ENCODE measurements at regions not wholly inside any gene's neighbourhood (a gene's known extent, or its start where the extent isn't known, plus 50 kb on each side); places are given as distances from the start of the nearest gene placed in this dataset.

- no peaks in the 10 kb centered on the region for H3K27me3 ChIP-seq
- H3K4me1 ChIP-seq: peaks cover 7 to 23% (median 18%) of the 10 kb centered on the region in 3 donors
- TF ChIP-seq CTCF (IDR thresholded peaks at IDR 0.05) (no peak), POLR2A (IDR thresholded peaks at IDR 0.05) (no peak)
- intact Hi-C loops (cut with DNase I): no loop called here
- H3K36me3 ChIP-seq: no peaks in the 10 kb centered on the region
- DNase-seq: no peak
- no peaks in the 10 kb centered on the region for H3K9me3 ChIP-seq
- no peak overlapping the region for H3K4me3 ChIP-seq
- 31 to 54% methylated on average over 3 of the region's 3 CpGs for WGBS, 2 donors
- H3K27ac ChIP-seq: peak overlapping the region; percentile 2 to 88 (median 70)
Observed at GRCh38 chr15:39358441-39359041, 222.3 kb upstream of the THBS1 start.

GRCh38 chr15:39359771-39360170 lies 221.1 kb upstream of the THBS1 start:
- 75 to 88% methylated on average over 3 of the region's 3 CpGs for WGBS, 2 donors
- Histone ChIP-seq H3K36me3 (no peaks in the 10 kb centered on the region), H3K9me3 (no peaks in the 10 kb centered on the region), H3K4me3 (no peak overlapping the region), H3K27ac (peak overlapping the region in 1 of 4 donors; percentile 73), H3K27me3 (no peaks in the 10 kb centered on the region), H3K4me1 (peaks cover 7 to 23% (median 18%) of the 10 kb centered on the region in 3 donors)
- no peak for TF ChIP-seq POLR2A (IDR thresholded peaks at IDR 0.05)
- no peak for TF ChIP-seq CTCF (IDR thresholded peaks at IDR 0.05)
- DNase-seq: no peak
- intact Hi-C loops (cut with DNase I): no loop called here

- no peaks in the 10 kb centered on the region for H3K9me3 ChIP-seq
- no peaks in the 10 kb centered on the region for H3K36me3 ChIP-seq
- 67 to 76% methylated on average over 2 of the region's 2 CpGs for WGBS, 2 donors
- intact Hi-C loops (cut with DNase I): no loop called here
- TF ChIP-seq POLR2A (IDR thresholded peaks at IDR 0.05) (no peak), CTCF (IDR thresholded peaks at IDR 0.05) (no peak)
- H3K4me1 ChIP-seq: peaks cover 7 to 23% (median 18%) of the 10 kb centered on the region in 3 donors
- no peaks in the 10 kb centered on the region for H3K27me3 ChIP-seq
- no peak overlapping the region for H3K27ac ChIP-seq
- DNase-seq: no peak
- H3K4me3 ChIP-seq: no peak overlapping the region
Observed at GRCh38 chr15:39360452-39360851, 220.4 kb upstream of the THBS1 start.

- peaks cover 7 to 23% (median 18%) of the 10 kb centered on the region in 3 donors for H3K4me1 ChIP-seq
- TF ChIP-seq CTCF (IDR thresholded peaks at IDR 0.05) (no peak), POLR2A (IDR thresholded peaks at IDR 0.05) (no peak)
- no peaks in the 10 kb centered on the region for H3K36me3 ChIP-seq
- no peak overlapping the region for H3K27ac ChIP-seq
- no peak for DNase-seq
- 85 to 97% methylated on average over 3 of the region's 3 CpGs for WGBS, 2 donors
- H3K27me3 ChIP-seq: no peaks in the 10 kb centered on the region
- intact Hi-C loops (cut with DNase I): no loop called here
- no peak overlapping the region for H3K4me3 ChIP-seq
- H3K9me3 ChIP-seq: no peaks in the 10 kb centered on the region
Observed at GRCh38 chr15:39361497-39361896, 219.4 kb upstream of the THBS1 start.

- WGBS, 2 donors: 89 to 92% methylated on average over 8 of the region's 8 CpGs
- no peak for DNase-seq
- Histone ChIP-seq H3K4me3 (no peak overlapping the region), H3K27me3 (no peaks in the 10 kb centered on the region), H3K36me3 (no peaks in the 10 kb centered on the region), H3K9me3 (no peaks in the 10 kb centered on the region), H3K27ac (peak overlapping the region in 1 of 4 donors; percentile 25), H3K4me1 (peaks cover 7 to 13% (median 11%) of the 10 kb centered on the region in 3 donors)
- TF ChIP-seq CTCF (IDR thresholded peaks at IDR 0.05): no peak
- TF ChIP-seq POLR2A (IDR thresholded peaks at IDR 0.05): no peak
- intact Hi-C loops (cut with DNase I): no loop called here
Observed at GRCh38 chr15:39362821-39363561, 217.9 kb upstream of the THBS1 start.

Measured in esophagus squamous epithelium (tissue), 5 donors.